ENCODE measurements at regions not wholly inside any gene's neighbourhood (a gene's known extent, or its start where the extent isn't known, plus 50 kb on each side); places are given as distances from the start of the nearest gene placed in this dataset.

DNA sequence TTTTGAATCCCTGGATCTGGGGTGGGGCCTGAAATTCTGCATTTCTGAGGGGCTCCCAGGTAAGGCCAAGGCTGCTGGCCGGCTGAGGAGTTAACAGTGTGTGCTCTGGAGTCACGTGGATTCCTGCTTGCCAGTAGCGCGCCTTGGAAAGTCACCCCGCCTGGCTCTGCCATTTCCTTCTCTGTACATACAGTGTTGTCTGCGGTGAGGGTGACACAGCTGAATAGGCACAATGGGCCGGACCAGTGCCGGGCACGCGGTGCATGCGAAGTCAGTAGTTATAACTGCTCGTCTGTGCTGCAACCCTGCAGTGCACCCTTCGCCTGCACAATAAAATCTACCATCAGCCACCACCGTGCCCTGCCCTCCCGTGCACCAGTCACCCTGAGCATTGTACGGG is 68.0 kb upstream of the EEPD1 start:
- TF ChIP-seq, protein P1, sequence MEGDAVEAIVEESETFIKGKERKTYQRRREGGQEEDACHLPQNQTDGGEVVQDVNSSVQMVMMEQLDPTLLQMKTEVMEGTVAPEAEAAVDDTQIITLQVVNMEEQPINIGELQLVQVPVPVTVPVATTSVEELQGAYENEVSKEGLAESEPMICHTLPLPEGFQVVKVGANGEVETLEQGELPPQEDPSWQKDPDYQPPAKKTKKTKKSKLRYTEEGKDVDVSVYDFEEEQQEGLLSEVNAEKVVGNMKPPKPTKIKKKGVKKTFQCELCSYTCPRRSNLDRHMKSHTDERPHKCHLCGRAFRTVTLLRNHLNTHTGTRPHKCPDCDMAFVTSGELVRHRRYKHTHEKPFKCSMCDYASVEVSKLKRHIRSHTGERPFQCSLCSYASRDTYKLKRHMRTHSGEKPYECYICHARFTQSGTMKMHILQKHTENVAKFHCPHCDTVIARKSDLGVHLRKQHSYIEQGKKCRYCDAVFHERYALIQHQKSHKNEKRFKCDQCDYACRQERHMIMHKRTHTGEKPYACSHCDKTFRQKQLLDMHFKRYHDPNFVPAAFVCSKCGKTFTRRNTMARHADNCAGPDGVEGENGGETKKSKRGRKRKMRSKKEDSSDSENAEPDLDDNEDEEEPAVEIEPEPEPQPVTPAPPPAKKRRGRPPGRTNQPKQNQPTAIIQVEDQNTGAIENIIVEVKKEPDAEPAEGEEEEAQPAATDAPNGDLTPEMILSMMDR (IDR thresholded peaks at IDR 0.05; ENCODE audit: insufficient read depth, low read length, poor library complexity, severe bottlenecking), result no peak
- TF ChIP-seq EZH2phosphoT487 (conservative IDR thresholded peaks at IDR 0.05; ENCODE audit: low read length), result no peak

All from SU-DHL-6 (cell line).